K562 (cell line): ENCODE measurements at regions not wholly inside any gene's neighbourhood (a gene's known extent, or its start where the extent isn't known, plus 50 kb on each side); places are given as distances from the start of the nearest gene placed in this dataset.
A peak's percentile ranks its signal among the peaks of the same experiment; 100 is the strongest.

Source experiments
- ARID1B ChIP-seq: fragments of 450-650 bp; IDR thresholded peaks from 2 replicates; pipeline ENCODE4 v1.6.1; 2016; ENCODE audit warnings: antibody characterized with exemption, mild to moderate bottlenecking, inconsistent platforms
- BRD9 ChIP-seq: fragments of 450-650 bp; IDR thresholded peaks from 2 replicates; pipeline ENCODE4 v1.6.1; 2018; ENCODE audit warnings: low read depth; ENCODE audit not compliant: partially characterized antibody
- CBFA2T2 ChIP-seq: fragments of 450-650 bp; conservative IDR thresholded peaks from 2 replicates; pipeline ENCODE4 v1.6.1; 2017; ENCODE audit warnings: mild to moderate bottlenecking
- CTCF ChIP-seq, 3 experiments: IDR thresholded peaks in 2 of 3; conservative IDR thresholded peaks in 1 of 3; 2 replicates each; pipeline ENCODE4 v1.5.1; 2011 to 2012; ENCODE audit warnings: low read length in 3 of 3, mild to moderate bottlenecking in 3 of 3, control low read depth in 2 of 3, improper control_type of control experiment in 1 of 3, inconsistent platforms in 1 of 3, low read depth in 1 of 3, mixed read lengths in 1 of 3, moderate library complexity in 1 of 3; ENCODE audit not compliant: insufficient read depth in 2 of 3
- DPF2 ChIP-seq: fragments of 450-650 bp; IDR thresholded peaks from 2 replicates; pipeline ENCODE4 v1.6.1; 2016
- EHMT2 ChIP-seq: fragments of 450-650 bp; IDR thresholded peaks from 2 replicates; pipeline ENCODE4 v1.6.1; 2018; ENCODE audit warnings: antibody characterized with exemption
- EP400 ChIP-seq: fragments of 450-650 bp; IDR thresholded peaks from 2 replicates; pipeline ENCODE4 v1.6.1; 2017; ENCODE audit warnings: antibody characterized with exemption, mild to moderate bottlenecking, moderate library complexity
- HDAC3 ChIP-seq: fragments of 450-650 bp; IDR thresholded peaks from 2 replicates; pipeline ENCODE4 v1.6.1; 2018; ENCODE audit warnings: borderline replicate concordance, mild to moderate bottlenecking, moderate library complexity; ENCODE audit not compliant: partially characterized antibody
- HDAC8 ChIP-seq: fragments of 450-650 bp; IDR thresholded peaks from 2 replicates; pipeline ENCODE4 v1.6.1; 2016; ENCODE audit warnings: mild to moderate bottlenecking, missing genetic modification characterization, moderate library complexity, missing compliant biosample characterization
- ID3 ChIP-seq, 2 experiments: fragments of 250-450 bp in 1 of 2; fragments of 450-650 bp in 1 of 2; sonication (Bioruptor Pico) in 1 of 2; IDR thresholded peaks; 2 replicates each; pipeline versions ENCODE4 v1.6.1 to v1.8.0; 2016 to 2021; ENCODE audit warnings: mild to moderate bottlenecking in 2 of 2, moderate library complexity in 2 of 2, missing compliant biosample characterization in 1 of 2, missing genetic modification characterization in 1 of 2
- NFRKB ChIP-seq: fragments of 450-650 bp; IDR thresholded peaks from 2 replicates; pipeline ENCODE4 v1.6.1; 2016; ENCODE audit warnings: low read depth
- PKNOX1 ChIP-seq: fragments of 450-650 bp; IDR thresholded peaks from 2 replicates; pipeline ENCODE4 v1.6.1; 2016
- PTRF ChIP-seq: fragments of 450-650 bp; IDR thresholded peaks from 2 replicates; pipeline ENCODE4 v1.6.1; 2016; ENCODE audit warnings: mild to moderate bottlenecking, missing genetic modification characterization, missing compliant biosample characterization
- RBM17 ChIP-seq: fragments of 200-400 bp; formaldehyde crosslinking; IDR thresholded peaks from 2 replicates; pipeline ENCODE4 v1.6.1; 2017; ENCODE audit warnings: low read depth, mild to moderate bottlenecking, low read length, borderline replicate concordance
- SUPT5H ChIP-seq: fragments of 450-650 bp; IDR thresholded peaks from 2 replicates; pipeline ENCODE4 v1.6.1; 2016
- TBL1XR1 ChIP-seq, 2 experiments: IDR thresholded peaks; 2 replicates each; pipeline ENCODE4 v1.6.1; 2012; ENCODE audit warnings: improper control_type of control experiment in 2 of 2, low read length in 2 of 2, mild to moderate bottlenecking in 1 of 2
- TBP ChIP-seq: optimal IDR thresholded peaks from 2 replicates; pipeline ENCODE3; 2011; ENCODE audit warnings: low read depth, low read length, improper control_type of control experiment
- TOE1 ChIP-seq, 2 experiments: fragments of 450-650 bp in 1 of 2; sonication (generic) in 1 of 2; formaldehyde crosslinking in 1 of 2; IDR thresholded peaks; 2 replicates each; pipeline versions ENCODE4 v1.7.1 to v1.8.0; 2016 to 2022; ENCODE audit warnings: borderline replicate concordance in 2 of 2, mild to moderate bottlenecking in 2 of 2, antibody characterized with exemption in 1 of 2, inconsistent platforms in 1 of 2, low read depth in 1 of 2, missing genetic modification reagents in 1 of 2, moderate library complexity in 1 of 2
- YY1 ChIP-seq, 3 experiments: IDR thresholded peaks; 2 replicates each; pipeline ENCODE4 v1.6.1; 2011; ENCODE audit warnings: low read length in 2 of 3, mild to moderate bottlenecking in 2 of 3, moderate library complexity in 2 of 3, borderline replicate concordance in 1 of 3, control low read depth in 1 of 3, low read depth in 1 of 3; ENCODE audit not compliant: insufficient read depth in 3 of 3, insufficient replicate concordance in 2 of 3, control insufficient read depth in 1 of 3, insufficient read length in 1 of 3; ENCODE audit errors: extremely low read depth in 1 of 3
- ZBTB12 ChIP-seq: fragments of 250-450 bp; sonication (Bioruptor Pico); IDR thresholded peaks from 2 replicates; pipeline ENCODE4 v1.4.0; 2020
- ZEB2 ChIP-seq: fragments of 450-650 bp; IDR thresholded peaks from 2 replicates; pipeline ENCODE4 v1.6.1; 2016
- ZNF586 ChIP-seq: fragments of 450-650 bp; formaldehyde crosslinking; conservative IDR thresholded peaks from 2 replicates; pipeline ENCODE4 v1.4.0; 2020; ENCODE audit warnings: mild to moderate bottlenecking, moderate library complexity
- TF ChIP-seq, protein P1 (sequence below): sonication (generic); formaldehyde crosslinking; IDR thresholded peaks from 2 replicates; pipeline ENCODE4 v1.5.0; 2020; ENCODE audit warnings: missing genetic modification reagents

DNA sequence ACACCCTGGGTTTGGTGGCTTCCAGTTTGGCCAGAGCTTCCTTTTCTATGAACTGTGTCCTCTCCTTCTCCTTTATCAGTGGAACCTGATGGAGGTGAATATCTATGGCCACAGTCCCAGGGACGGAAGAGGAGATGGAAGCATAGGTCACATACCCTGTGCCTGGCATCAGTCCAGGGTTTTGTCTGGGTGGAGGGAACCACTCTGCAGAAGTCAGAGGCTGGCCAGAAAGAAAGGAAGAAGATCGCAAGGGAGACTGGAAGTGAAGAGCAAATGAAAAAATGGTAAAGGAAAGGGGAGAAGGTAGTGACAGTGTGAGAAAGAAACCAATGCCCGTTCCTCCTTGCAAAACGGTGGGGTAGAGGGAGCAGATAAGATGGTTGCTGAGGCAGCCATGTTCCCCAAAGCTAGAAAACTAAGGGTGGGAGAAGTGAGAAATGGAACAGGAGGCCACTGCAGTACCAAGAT lies 77.9 kb upstream of the HECW1 start (continued):
- TF ChIP-seq, protein P1, sequence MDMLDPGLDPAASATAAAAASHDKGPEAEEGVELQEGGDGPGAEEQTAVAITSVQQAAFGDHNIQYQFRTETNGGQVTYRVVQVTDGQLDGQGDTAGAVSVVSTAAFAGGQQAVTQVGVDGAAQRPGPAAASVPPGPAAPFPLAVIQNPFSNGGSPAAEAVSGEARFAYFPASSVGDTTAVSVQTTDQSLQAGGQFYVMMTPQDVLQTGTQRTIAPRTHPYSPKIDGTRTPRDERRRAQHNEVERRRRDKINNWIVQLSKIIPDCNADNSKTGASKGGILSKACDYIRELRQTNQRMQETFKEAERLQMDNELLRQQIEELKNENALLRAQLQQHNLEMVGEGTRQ (CRISPR knock-in tag), result no peak
- TF ChIP-seq ID3 (CRISPR knock-in tag; IDR thresholded peaks at IDR 0.05) (no peak), ID3 (tag; IDR thresholded peaks at IDR 0.05) (0 out of 2 replicates have a peak, but pooled peaks have one; percentile 26), TBP (peak; percentile 24), ZNF586 (no peak), ARID1B (peak; percentile 89), PTRF (peak; percentile 53; the same call in 1 of the 2 replicates), EP400 (peak; percentile 32; the same call in 1 of the 2 replicates), NFRKB (0 out of 2 replicates have a peak, but pooled peaks have one; percentile 64), SUPT5H (peak; percentile 41; the same call in 1 of the 2 replicates), HDAC3 (peak; percentile 46), DPF2 (peak; percentile 80), CBFA2T2 (peak; percentile 87), YY1 (IDR thresholded peaks at IDR 0.05; ENCODE audit: borderline replicate concordance in 1 of 3, control insufficient read depth in 1 of 3, extremely low read depth in 1 of 3, insufficient read depth in 3 of 3, insufficient read length in 1 of 3, insufficient replicate concordance in 2 of 3, low read depth in 1 of 3, low read length in 2 of 3) (peak in 1 of 3 experiments; percentile 71), ZEB2 (peak; percentile 71; the same call in 1 of the 2 replicates), HDAC8 (tag) (no peak), PKNOX1 (no peak), ZBTB12 (CRISPR knock-in tag) (no peak), TOE1 (IDR thresholded peaks at IDR 0.05; ENCODE audit: borderline replicate concordance) (peak; percentile 35; the same call in 1 of the 2 replicates), TOE1 (CRISPR knock-in tag; IDR thresholded peaks at IDR 0.05; ENCODE audit: borderline replicate concordance, low read depth) (no peak), RBM17 (no peak), TBL1XR1 (IDR thresholded peaks at IDR 0.05; ENCODE audit: low read length in 2 of 2) (peak; percentile 45 to 55; a peak in 2 of 4 replicates), EHMT2 (0 out of 2 replicates have a peak, but pooled peaks have one; percentile 62), CTCF (IDR thresholded peaks at IDR 0.05 in 2 of 3, conservative IDR thresholded peaks at IDR 0.05 in 1 of 3; ENCODE audit: insufficient read depth in 2 of 3, low read depth in 1 of 3, low read length in 3 of 3) (no peak), BRD9 (peak; percentile 43)
